H1 (cell line): ENCODE measurements at regions not wholly inside any gene's neighbourhood (a gene's known extent, or its start where the extent isn't known, plus 50 kb on each side); places are given as distances from the start of the nearest gene placed in this dataset.

Experiments used
- BACH1 ChIP-seq: IDR thresholded peaks from 2 replicates; pipeline ENCODE4 v1.6.1; 2012; ENCODE audit warnings: low read length, improper control_type of control experiment
- CHD2 ChIP-seq: IDR thresholded peaks from 2 replicates; pipeline ENCODE4 v1.6.1; 2012; ENCODE audit warnings: low read length, improper control_type of control experiment
- JUND ChIP-seq: IDR thresholded peaks from 2 replicates; pipeline ENCODE4 v1.6.1; 2011; ENCODE audit warnings: mild to moderate bottlenecking, improper control_type of control experiment, low read length
- KDM1A ChIP-seq: fragments of 200-600, 300-600 bp; sonication (generic); IDR thresholded peaks from 2 replicates; pipeline ENCODE4 v1.7.1; 2016; ENCODE audit warnings: mild to moderate bottlenecking, low read length, borderline replicate concordance
- NRF1 ChIP-seq: IDR thresholded peaks from 2 replicates; pipeline ENCODE4 v1.6.1; 2011; ENCODE audit warnings: mild to moderate bottlenecking, low read depth, low read length, improper control_type of control experiment
- TAF7 ChIP-seq: optimal IDR thresholded peaks from 2 replicates; pipeline ENCODE3; 2011; ENCODE audit warnings: low read depth, mild to moderate bottlenecking, inconsistent platforms, low read length, moderate library complexity, borderline replicate concordance
- YY1 ChIP-seq: IDR thresholded peaks from 2 replicates; pipeline ENCODE4 v1.6.1; 2011; ENCODE audit warnings: low read depth, mild to moderate bottlenecking, low read length

- TF ChIP-seq CHD2 (no peak), KDM1A (no peak), BACH1 (no peak), YY1 (no peak), JUND (no peak), NRF1 (no peak), TAF7 (no peak)
These were observed 250.3 kb upstream of the EDNRB start (continued) for GRCh38 chr13:78168981-78169380.
